Hematopoietic multipotent progenitor cell treated with erythropoietin and hydrocortisone succinate and interleukin-3 and kit ligand, for 15 days (in vitro differentiated cells): ENCODE measurements at regions not wholly inside any gene's neighbourhood (a gene's known extent, or its start where the extent isn't known, plus 50 kb on each side); places are given as distances from the start of the nearest gene placed in this dataset.

Source experiments
- DNase-seq: peaks from one replicate; pipeline ENCODE4 v3.0.0-alpha.2; 2015; ENCODE audit warnings: low spot score

DNA sequence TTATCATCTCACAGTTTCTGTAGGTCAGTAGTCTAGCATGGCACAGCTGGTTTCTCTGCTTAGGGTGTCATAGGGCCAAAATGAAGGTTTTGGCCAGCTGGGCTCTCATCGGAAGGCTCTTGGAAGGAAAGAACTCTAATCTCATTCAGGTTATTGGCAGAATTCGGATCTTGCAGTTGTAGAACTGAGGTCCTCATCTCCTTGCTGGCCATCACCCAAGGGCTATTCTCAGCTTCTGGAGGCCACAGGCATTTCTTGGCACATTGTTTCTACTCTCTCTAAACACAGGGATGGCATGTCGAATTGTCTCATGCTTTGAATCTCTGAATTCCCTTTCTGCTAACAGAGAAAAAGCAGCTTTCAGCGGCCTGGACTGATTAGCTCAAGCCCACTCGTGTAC, 258.0 kb upstream of the SMARCA2 start:
- DNase-seq: no peak

DNA sequence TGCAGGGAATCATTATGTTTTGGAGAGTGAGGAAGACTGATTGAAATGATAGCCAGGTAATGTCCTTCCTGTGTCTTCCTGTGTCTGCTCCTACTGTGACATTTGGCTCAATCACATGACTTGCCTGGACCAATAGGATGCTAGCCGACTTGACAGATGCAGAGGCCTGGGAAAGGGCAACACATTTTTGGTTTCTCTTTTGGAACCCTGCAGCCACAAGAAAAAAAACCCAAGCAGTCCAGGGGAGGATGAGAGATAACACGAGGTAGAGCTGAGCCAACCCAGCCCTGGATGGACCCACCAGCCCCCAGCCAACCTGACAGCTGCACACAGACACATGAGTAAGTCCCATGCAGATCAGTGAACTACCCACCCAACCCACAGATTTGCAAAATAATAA, 256.1 kb upstream of the SMARCA2 start:
- DNase-seq: no peak

DNA sequence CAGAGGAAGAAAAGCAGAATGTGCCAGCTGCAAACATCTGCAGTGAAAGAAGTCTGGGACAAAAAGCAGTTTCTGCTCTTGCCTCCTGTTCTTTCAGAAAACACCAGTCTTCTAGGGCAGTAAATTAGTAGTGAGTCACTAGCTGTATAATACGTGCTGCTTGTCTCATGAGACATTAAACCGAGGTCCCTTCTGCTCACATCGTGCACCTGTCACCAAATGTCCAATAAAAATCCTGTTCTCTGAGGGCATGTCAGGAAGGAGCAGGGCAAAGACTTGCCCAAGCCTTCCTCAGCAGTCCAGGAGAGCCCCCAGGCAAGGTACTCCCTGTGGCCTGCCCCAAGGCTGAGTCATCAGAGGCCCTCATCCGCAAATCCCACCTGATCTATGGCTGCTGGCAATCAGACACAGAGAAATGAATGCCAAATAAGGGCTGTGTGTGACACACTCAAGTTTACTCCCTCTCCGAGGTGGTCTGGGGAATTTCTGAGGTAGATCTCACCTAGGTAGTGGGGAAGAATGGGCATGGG, 255.3 kb upstream of the SMARCA2 start:
- no peak for DNase-seq

DNA sequence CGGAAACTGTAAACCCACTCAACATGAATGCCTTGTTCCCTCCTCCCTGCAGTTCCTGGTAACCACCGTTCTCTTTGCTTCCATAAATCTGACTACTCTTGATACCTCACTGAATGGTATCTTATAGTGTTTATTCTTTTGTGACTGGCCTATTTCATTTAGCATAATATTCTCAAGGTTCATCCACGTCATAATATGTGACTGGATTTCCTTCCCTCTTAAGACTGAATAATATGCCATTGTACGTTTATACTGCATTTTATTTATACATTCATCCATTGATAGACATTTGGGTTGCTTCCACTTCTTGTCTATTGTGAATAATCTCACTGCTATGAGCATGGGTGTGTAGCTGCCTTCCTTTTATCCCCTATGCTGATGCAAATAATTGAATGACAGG, 253.3 kb upstream of the SMARCA2 start:
- no peak for DNase-seq

DNA sequence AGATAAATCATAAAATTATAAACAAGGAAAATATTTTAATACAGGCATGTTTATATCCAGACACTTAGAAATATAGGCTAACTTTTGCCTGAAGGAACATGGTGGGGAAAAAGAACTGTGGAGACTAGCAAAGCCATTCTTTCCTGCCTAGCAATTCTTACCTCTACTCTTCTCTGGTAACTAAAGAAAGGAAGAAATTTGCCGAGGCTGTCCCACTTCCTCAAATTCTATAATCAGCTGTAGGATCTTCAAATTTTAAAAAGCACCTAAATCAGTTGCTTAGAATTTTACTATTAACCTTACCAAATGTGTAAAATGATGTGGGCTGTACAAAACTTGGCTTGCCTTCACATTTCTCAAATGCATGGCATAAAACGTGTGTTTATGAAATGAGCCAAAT, 249.1 kb upstream of the SMARCA2 start:
- no peak for DNase-seq

DNA sequence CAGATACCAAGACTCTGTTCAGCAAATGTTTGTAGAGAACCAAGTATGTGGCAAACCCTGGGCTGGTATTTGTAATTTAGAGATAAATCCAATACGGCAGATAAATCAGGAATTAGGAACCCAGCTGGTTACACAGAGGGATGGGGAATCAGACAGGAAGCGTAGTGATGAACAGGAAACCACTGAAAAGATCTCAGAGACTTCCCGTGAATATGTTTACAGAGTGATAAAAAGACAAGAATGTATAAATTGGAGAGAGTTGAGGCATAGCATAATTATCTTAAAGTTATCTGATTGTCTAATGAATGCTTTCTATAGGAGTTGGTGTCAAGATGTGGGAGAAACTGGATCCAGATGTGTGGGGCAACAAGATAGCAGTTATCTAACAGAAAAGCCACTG, 246.6 kb upstream of the SMARCA2 start:
- DNase-seq: no peak

DNA sequence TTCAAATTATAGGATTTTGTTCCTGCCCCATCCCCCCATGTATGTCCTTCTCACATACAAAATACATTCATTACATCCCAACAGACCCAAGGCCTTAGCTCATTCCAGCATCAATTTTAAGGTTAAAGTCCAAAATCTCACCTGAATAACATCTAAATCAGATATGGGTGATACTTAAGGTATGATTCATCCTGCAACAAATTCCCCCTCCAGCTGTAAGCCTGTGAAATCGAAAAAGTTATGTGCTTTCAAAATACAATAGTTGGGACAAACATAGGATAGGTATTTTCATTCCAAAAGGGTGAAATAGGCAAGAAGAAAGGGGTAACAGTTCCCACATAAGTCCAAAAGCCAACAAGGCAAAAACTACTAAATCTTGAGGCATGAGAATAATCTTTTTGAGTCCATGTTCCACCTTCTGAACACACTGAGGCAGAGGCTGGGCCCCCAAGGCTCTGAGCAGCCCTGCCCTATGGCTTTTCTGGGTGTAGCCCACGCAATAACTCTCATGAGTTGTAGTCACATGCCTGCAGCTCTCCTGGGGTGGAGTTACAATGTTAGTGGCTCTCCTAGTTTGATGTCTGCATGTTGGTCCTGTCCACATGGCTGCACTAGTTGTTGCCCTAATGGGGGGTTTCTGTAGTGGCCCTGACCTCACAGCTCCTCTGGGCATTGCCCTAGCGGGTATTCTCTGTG, 243.9 kb upstream of the SMARCA2 start:
- no peak for DNase-seq

DNA sequence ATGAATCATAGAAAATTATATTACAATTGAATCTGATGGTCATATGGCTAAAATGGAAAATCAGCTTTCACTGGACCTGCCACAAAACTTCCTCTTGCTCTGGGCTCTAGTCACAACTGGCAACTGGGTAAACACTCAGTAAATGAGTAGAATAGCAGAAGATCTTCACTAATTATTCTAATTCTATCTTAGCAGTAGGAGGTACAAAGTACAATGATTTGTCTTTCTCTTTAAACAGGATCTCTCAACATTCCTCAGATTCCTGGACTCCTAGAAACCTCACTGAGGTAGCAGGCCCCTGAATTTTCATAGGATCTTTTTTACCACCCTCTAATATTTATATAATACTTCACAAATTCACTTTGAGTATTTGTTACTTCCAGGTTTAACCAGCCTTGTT, 239.9 kb upstream of the SMARCA2 start:
- DNase-seq: no peak

DNA sequence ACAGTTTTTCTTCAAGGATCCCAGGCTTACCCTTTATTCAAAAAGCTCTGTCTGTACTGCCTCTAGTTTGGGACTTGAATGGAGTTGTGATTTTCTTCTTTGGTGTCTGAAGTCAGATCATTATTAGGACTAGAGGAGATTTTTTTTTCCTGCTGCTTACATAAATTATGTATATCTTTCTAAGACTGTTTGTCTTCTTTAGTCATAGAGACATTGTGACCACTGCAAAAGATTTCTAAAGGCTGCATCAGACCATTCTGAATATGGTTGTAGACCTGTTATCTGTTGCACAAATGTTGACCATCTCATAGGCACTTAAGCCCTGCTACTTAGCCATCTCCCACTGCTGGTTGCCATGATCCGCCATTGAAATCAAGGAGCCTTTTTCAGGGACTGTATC, 238.5 kb upstream of the SMARCA2 start:
- no peak for DNase-seq

DNA sequence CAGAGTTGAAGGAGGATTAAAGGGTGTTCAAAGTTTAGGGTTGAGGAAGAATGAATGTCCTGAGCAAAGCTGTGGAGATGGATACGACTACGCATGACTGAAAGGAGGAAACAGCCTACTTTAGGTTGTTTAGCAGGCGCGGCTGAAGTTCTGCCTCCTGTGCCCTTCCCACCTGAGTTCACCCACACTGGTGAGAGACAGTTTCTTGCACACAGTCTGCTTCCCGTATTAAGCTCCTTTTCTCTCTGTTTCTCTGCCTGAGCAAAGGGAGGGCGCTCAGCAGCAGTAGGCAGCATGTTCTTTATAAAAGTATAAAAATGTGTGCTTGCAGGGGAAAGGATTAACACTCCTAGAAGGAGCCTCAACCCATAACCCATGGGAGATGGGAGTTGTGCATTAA, 224.0 kb upstream of the SMARCA2 start:
- no peak for DNase-seq

DNA sequence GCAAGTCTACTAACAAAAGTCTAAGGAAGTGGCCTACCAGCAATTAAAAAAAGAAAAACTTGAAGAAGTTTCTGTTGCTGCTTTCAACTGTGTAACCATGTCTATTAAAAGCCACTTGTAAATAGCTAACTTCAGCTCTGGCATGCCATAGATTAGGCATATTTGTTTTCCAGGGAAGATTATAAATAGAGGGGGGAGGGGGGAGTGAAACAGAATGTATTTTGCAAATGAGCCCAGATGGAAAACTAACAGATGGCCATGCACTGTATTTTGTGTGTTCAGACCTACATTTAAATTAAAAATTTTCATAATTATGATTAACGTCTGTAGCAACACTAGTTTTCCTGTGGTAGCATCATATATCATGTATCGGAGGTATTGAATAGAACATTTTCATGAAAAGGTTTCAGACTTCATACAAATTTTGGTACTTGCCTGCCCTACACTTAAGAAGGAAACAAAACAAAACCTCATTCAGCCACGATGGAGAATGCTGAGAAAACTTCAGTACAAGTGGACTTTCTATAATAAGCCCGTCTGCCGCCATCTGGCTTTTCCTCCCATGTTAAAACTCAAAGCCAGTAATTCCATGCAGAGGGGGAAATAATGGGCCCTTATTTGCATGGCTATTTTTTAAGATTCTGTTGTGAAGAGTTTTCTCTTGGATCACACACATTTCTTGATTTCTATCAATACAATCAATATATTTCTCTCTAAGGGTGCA, 220.4 kb upstream of the SMARCA2 start:
- no peak for DNase-seq

DNA sequence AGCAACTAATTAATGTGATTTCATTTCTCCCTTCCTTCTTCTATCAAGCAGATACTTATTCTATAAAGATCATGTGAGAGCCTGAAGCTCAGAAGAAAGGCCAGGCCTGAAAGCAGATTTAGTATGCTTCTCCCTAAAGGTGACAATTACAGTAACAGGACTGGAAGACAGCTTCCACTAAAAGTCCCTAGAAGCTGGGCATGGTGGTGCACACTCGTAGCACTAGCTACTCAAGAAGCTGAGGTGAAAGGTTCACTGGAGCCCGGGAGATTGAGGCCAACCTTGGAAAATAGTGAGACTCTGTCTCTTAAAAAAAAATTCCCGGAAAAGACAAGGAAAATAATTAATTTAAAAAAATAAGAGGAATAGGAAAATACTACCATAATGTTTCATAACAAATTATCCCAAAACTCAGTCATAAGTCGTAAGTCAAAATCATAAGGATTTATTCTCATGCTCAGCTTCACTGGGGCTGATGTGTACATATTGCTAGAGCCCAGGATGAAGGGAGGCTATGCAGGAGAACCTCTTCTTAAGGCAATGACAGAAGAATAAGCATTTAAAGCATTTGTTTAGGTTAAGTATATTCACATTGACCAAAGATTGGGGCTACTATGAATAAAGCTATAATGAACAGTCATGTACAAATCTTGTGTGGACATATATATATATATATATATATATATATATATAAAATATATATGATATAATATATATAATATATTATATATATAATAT, 210.8 kb upstream of the SMARCA2 start:
- DNase-seq: no peak

DNA sequence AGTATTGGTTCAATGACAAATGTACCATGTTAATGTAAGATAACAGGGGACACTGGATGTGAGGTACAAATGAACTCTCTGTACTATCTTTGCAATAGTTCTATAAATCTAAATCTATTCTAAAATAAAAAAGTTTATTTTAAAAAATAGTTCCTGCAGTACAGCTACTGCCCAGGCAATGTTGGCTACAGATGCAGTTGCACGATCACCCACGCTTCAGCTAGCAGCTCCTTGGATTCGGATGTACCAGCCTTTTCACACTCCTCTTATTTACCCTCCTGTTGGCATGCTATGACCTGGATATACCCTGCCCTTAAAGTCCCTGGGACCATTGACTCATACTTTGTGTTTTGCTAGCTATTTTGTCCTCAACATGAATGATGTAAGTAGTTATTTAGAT, 185.4 kb upstream of the SMARCA2 start:
- DNase-seq: no peak

DNA sequence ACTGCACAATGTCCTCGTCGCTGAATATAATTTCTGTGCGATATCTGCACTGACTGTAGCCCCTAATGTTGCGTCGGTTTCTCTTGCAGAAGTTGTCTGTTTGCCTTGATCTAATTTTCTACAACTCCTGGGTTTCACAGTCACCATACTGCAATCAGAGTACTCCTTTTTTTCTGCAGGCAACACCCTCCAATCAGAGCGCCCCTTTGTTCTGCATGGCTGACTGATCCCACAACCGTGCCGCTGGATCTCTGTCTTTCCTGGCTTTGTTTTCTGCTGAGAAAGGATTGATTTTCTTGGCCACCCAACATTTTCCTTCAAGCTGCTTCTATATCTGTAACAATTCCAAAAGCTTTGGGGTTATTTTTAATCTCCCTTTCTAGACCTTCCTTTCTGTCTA, 182.2 kb upstream of the SMARCA2 start:
- no peak for DNase-seq

DNA sequence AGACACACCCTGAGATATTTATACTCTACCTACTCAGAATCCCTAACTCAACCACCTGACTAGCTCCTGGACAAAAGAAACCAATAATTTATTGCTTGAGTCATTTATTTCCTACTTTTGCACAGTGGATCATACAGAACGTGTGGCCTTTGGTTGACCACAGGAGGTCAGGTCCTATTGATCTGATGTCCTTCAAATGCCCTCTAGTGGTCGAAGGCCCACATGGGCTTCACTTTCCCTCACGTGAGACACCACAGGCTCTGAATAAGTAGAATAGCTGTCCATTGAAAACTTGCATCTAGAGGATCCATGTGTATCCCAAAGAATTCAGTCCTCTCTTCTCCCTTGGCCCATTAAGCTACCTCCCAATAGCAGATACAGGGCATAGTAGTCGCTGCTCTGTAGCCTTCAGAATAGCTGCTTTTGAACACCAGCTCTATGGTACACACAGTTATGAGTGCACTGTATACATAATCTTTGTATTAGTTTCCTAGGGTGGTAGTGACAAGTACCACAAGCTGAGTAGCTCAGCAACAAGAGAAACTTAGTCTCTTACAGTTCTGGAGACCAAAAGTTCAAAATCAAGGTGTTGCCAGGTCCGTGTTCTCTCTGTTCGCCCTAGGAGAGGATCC, 177.6 kb upstream of the SMARCA2 start:
- no peak for DNase-seq

DNA sequence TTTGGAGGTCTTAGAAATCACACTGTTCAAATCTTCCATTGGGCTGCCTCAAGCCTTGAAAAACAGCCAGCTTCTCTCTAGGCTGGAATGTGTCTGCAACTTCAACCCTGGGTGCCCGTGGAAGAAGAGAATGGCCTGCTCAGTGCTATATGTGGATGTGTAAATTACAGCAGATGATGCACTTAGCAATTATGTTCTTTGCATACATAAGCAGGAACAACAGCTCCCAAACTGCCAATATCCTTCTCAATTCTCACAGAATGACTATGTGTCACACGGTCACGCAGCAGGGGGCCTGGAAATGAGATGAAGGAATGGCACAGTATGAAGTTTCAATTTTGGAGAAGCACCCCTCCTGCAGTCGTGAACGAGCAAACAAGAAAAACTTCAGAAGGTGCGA, 175.2 kb upstream of the SMARCA2 start:
- DNase-seq: no peak

DNA sequence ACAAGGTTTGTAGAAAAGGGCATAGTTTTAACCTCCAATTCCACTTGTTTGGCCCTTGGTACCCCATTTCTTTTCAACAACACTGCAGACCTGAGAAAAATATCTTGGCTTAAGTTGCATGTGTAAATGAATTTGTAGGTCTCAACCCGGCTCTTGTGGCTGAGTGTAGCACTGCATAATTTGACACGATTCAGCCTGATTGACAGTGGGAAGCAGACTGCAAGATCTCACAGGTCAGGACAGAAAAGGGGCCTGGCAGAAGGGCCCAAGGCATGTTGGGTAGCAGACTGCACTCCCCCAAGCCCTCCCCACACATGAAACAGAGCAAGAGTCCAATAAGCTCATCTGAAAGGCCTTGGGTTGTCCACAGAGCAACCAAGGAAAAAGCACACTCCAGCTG, 169.7 kb upstream of the SMARCA2 start:
- no peak for DNase-seq

DNA sequence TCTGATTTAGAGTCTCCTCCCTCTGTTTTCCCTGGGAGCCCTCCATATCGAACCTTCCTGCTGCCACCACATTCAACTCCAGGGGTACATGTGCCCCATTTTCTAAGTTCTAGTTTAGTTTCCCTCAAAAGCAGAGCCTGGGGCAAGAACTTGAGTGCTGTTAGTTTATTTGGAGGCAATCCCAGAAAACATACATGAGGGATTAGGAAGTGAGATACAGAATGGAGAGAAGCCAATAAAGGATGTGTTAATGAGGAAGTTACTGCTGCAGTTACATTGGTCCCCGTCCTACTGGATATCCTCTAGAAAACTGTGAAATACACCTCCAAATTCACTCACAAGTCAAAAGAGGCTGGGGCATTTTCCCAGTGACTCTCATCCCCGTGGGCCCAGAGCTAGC, 159.4 kb upstream of the SMARCA2 start:
- no peak for DNase-seq

DNA sequence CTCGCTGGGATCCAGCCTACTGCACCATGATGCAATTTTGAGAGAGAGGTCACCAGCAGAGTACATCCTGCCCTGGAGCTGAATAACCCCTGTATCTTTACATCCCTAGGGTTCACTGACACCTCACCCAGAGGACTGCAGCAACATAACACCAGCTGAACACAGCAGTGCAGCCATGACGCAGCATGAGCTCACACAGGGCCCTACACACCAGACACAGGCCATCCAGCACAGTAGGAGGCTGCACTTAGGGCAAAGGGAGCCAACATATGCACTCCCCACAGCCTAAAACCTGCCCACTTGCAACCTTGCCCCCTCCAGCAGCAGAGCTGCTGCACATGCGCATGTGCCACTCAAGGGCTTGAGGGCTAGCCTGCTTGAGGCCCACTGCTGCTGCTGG, 157.3 kb upstream of the SMARCA2 start:
- no peak for DNase-seq

DNA sequence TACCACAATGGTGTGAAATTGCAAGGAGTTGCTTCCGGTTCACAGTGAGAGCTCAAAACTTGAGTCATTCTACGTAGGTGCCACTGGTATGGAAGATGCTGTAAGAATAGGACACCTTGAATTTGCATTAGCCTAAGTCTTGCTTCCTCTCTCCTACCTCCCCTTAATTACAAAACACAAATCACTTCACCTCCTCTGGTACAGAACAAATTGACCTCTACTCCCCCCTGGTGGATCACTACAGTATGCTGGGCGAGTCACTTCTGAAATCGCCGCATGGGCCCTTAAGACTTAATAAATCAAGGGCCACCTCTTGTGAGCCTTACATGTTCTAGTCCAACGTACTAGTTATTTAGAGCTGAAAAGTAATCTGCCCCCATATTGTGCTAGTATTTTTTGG, 145.3 kb upstream of the SMARCA2 start:
- no peak for DNase-seq

DNA sequence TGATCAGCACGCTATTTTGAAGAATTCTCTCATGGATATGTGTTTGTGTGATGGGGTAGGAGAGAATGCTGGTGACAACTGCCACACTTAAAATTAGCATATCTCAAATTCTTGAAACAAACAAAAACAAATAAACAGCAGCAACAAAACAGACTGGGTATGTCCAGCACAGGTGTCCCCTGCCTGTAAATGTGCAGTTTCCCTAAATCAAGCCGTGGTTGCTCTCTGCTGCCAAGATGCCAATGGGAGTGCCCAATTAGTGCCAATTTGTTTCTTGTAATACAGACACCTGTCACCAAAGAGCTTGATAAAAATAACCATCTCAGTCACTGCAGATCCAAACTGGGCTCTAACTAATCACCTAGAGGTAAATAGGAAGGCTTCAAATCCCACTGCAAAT, 144.2 kb upstream of the SMARCA2 start:
- no peak for DNase-seq

DNA sequence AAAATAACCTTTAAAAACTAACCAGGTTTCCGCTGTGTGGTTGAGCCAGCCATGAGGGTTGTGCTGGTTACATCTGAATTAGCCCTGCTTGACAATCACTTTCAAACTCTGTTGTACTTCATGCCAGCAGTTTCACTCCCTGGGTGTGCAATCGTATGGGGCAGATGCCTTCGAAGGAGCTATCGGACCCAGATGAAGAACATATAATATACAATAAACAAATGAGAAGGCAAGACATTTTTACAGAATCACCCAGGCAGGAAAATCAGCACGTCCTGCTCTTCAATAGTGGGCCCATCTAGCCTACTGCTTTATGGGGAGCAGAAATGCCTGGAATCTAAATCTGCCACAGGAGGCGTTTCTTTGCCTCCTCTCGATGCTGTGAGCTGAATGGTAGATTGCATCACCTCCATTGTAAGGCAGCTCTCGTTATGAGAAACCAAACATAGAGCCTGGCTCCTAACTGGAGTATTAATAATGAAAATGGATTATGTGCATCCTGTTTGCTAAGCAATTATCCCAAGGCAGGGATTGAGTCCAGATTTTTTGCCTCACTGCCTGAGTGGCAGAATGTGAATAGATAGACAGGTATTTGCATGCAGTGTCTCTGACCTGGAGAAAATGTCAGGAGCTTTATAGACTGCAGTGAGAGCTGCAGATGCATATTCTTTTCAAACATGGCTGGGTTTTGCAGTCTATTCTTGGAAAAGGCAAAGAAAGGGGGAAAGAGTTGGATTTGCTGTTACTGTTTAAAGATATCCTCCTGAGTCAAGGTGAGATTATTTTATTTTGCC, 143.3 kb upstream of the SMARCA2 start:
- DNase-seq: no peak
